ENCODE measurements at regions not wholly inside any gene's neighbourhood (a gene's known extent, or its start where the extent isn't known, plus 50 kb on each side); places are given as distances from the start of the nearest gene placed in this dataset.

DNA sequence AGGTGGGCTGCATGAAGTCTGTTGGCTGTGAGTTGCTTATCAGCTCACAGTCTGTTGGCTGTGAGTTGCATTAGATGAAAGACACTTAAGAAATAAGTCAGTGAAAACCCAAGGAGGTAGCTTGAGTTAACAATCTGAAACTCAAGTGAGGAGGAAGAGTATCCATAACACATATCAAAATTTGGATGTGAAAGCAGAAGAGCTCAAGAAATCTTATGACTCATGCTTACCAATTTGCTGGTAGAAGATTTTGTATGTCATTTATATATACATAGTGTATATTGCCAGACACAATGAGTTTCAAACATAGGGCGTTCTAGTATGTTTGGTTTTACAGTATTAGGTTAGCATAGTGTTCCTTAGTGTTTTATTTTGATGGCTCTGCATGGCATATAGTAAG, 107.4 kb downstream of the DDIT4L start:
- intact Hi-C loops (cut with DNase I): no loop called here
- Histone ChIP-seq H3K27me3 (no peaks in the 10 kb centered on the region), H3K27ac (no peak overlapping the region), H3K9me3 (no peaks in the 10 kb centered on the region), H3K36me3 (no peaks in the 10 kb centered on the region), H3K4me1 (no peaks in the 10 kb centered on the region), H3K4me3 (no peak overlapping the region)
- no peak for DNase-seq
- TF ChIP-seq, protein P1, sequence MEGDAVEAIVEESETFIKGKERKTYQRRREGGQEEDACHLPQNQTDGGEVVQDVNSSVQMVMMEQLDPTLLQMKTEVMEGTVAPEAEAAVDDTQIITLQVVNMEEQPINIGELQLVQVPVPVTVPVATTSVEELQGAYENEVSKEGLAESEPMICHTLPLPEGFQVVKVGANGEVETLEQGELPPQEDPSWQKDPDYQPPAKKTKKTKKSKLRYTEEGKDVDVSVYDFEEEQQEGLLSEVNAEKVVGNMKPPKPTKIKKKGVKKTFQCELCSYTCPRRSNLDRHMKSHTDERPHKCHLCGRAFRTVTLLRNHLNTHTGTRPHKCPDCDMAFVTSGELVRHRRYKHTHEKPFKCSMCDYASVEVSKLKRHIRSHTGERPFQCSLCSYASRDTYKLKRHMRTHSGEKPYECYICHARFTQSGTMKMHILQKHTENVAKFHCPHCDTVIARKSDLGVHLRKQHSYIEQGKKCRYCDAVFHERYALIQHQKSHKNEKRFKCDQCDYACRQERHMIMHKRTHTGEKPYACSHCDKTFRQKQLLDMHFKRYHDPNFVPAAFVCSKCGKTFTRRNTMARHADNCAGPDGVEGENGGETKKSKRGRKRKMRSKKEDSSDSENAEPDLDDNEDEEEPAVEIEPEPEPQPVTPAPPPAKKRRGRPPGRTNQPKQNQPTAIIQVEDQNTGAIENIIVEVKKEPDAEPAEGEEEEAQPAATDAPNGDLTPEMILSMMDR (IDR thresholded peaks at IDR 0.05): no peak
- no peak for ATAC-seq

DNA sequence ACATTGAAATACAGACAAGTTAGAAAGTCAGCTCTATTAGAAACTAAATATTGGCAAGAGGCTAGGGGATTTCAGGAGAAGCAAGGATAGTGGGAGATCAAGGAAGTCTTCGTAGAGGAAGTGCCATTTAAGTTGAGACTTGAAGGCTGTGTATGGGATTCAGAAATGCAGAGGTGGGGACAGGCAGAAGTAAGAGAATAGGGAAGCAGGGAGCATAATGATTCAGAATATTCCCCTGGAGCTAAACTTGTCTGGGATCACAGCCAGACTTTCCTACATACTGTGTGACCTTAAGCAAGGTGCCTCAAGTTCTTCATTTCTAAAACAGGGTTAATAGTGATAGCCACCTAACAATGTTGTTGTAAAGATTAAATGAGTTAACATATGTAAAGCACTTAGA, 108.8 kb downstream of the DDIT4L start:
- H3K4me3 ChIP-seq: no peak overlapping the region
- no peaks in the 10 kb centered on the region for H3K27me3 ChIP-seq
- H3K4me1 ChIP-seq: no peaks in the 10 kb centered on the region
- ATAC-seq (no peak), DNase-seq (no peak)
- H3K36me3 ChIP-seq: no peaks in the 10 kb centered on the region
- no peaks in the 10 kb centered on the region for H3K9me3 ChIP-seq
- H3K27ac ChIP-seq: no peak overlapping the region
- intact Hi-C loops (cut with DNase I): no loop called here
- TF ChIP-seq, protein P1 (IDR thresholded peaks at IDR 0.05): no peak

DNA sequence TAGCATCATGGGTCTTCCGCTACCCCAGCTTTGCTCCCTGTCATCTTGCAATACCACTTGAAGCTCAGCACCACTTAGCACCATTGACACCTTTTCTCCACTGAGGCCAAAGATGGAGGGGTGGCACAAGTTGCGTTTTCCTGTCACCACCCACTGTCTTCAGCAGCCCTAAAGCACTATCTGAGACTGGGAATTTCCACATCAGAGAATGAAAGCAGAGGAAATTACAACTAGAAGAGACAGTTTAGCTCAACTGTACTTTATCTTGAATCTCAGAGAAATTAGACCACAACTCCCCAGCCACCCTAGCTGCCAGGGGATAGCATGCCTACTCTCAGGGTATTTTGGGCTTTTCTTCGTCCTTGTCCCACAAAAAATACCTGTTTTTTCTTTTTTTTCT, 111.0 kb downstream of the DDIT4L start:
- intact Hi-C loops (cut with DNase I): no loop called here
- Histone ChIP-seq H3K27ac (no peak overlapping the region), H3K36me3 (no peaks in the 10 kb centered on the region), H3K27me3 (no peaks in the 10 kb centered on the region), H3K9me3 (no peaks in the 10 kb centered on the region), H3K4me3 (no peak overlapping the region), H3K4me1 (no peaks in the 10 kb centered on the region)
- ATAC-seq (no peak), DNase-seq (no peak)
- TF ChIP-seq, protein P1 (IDR thresholded peaks at IDR 0.05): no peak

- H3K4me1 ChIP-seq: no peaks in the 10 kb centered on the region
- no peaks in the 10 kb centered on the region for H3K9me3 ChIP-seq
- no peak overlapping the region for H3K27ac ChIP-seq
- no peak overlapping the region for H3K4me3 ChIP-seq
- TF ChIP-seq, protein P1 (IDR thresholded peaks at IDR 0.05): no peak
- no peak for DNase-seq
- intact Hi-C loops (cut with DNase I): no loop called here
- no peaks in the 10 kb centered on the region for H3K36me3 ChIP-seq
- H3K27me3 ChIP-seq: no peaks in the 10 kb centered on the region
- peak; percentile 33 for ATAC-seq
These were observed 113.5 kb downstream of the DDIT4L start for GRCh38 chr4:100076753-100077152.

DNA sequence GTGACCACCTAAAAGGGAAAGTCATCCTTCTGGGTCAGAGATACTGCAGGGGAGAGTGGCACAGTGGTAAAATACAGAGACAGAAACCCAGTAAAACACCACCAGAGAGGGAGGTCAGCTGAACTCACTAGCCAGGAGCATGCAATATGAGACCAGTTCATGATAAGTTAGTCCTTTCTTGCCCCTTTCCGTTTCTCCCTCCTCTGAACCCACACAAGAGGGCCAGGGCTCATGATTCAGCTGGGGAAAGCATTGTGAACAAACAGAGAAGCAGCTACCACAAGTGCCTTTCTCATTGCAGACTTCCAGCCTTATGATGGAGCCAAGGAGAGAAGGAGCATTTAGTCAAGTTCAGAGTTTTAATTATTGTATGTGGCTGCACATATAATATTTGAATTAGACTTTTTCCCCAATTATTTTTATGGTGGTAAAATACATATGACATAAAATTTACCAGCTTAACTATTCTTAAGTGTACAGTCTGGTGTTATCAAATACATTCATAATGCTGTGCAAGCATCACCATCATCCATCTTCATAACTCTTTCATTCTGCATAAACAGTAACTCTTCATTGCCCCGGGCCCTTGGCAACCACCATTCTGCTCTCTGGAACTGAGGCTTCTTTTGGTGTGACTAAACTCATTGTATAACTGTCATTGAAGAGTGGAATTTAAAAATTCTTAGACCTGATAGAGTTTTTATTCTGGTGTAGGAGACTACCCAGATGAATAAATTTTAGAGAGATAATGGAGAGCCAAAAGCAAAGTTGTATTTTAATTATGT, 114.6 kb downstream of the DDIT4L start:
- no peak overlapping the region for H3K4me3 ChIP-seq
- no peak overlapping the region for H3K27ac ChIP-seq
- TF ChIP-seq, protein P1 (IDR thresholded peaks at IDR 0.05): no peak
- no peak for ATAC-seq
- no peaks in the 10 kb centered on the region for H3K4me1 ChIP-seq
- DNase-seq: no peak
- H3K9me3 ChIP-seq: no peaks in the 10 kb centered on the region
- no peaks in the 10 kb centered on the region for H3K27me3 ChIP-seq
- intact Hi-C loops (cut with DNase I): no loop called here
- no peaks in the 10 kb centered on the region for H3K36me3 ChIP-seq
